ENCODE measurements at regions not wholly inside any gene's neighbourhood (a gene's known extent, or its start where the extent isn't known, plus 50 kb on each side); places are given as distances from the start of the nearest gene placed in this dataset.

DNA sequence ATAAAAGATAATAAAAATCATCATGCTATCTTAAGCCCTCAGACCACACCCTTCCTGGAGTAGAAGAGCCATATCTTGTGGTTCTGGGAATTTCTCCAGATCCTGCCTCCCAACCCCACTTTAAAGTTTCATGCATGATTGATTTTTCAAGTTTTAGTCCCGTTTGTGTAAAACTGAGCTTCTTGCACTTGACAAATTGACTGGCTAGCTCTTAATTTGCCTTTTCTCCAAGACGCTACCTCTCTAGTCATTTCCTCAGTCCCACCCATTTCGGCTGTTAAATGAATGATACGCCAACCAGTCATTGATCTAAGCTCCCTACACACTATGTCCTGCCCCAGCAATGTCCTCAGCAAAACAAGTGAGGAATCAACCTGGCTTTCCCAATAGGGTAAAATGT, 71.8 kb upstream of the TEAD1 start:
- TF ChIP-seq POLR2AphosphoS5 (IDR thresholded peaks at IDR 0.05) (no peak), RAD21 (conservative IDR thresholded peaks at IDR 0.05) (no peak), EZH2 (IDR thresholded peaks at IDR 0.05; ENCODE audit: borderline replicate concordance, insufficient read depth, low read length, poor library complexity, severe bottlenecking) (no peak), MXI1 (conservative IDR thresholded peaks at IDR 0.05; ENCODE audit: poor library complexity, severe bottlenecking) (no peak), TAF1 (IDR thresholded peaks at IDR 0.05; ENCODE audit: low read depth) (no peak)
- Histone ChIP-seq H3K27me3 (ENCODE audit: insufficient read depth, low read depth, low read length) (no peaks in the 10 kb centered on the region), H3K9me3 (ENCODE audit: low read length) (no peaks in the 10 kb centered on the region), H3K4me3 (ENCODE audit: low read length) (no peak overlapping the region), H4K20me1 (ENCODE audit: insufficient read depth) (no peaks in the 10 kb centered on the region), H2AFZ (ENCODE audit: low read depth, low read length) (no peak overlapping the region), H3K9me2 (ENCODE audit: insufficient read depth, low read length) (no peaks in the 10 kb centered on the region), H3K4me2 (ENCODE audit: low read length) (no peak overlapping the region), H3K36me3 (ENCODE audit: insufficient read depth, low read length) (no peaks in the 10 kb centered on the region), H3K79me2 (replicated peaks; ENCODE audit: insufficient read depth, low read length) (no peaks in the 10 kb centered on the region), H3K9ac (ENCODE audit: low read length) (no peak overlapping the region), H3F3A (ENCODE audit: insufficient read depth, low read length, poor library complexity, severe bottlenecking) (no peaks in the 10 kb centered on the region), H3K27ac (ENCODE audit: low read length) (no peak overlapping the region)

DNA sequence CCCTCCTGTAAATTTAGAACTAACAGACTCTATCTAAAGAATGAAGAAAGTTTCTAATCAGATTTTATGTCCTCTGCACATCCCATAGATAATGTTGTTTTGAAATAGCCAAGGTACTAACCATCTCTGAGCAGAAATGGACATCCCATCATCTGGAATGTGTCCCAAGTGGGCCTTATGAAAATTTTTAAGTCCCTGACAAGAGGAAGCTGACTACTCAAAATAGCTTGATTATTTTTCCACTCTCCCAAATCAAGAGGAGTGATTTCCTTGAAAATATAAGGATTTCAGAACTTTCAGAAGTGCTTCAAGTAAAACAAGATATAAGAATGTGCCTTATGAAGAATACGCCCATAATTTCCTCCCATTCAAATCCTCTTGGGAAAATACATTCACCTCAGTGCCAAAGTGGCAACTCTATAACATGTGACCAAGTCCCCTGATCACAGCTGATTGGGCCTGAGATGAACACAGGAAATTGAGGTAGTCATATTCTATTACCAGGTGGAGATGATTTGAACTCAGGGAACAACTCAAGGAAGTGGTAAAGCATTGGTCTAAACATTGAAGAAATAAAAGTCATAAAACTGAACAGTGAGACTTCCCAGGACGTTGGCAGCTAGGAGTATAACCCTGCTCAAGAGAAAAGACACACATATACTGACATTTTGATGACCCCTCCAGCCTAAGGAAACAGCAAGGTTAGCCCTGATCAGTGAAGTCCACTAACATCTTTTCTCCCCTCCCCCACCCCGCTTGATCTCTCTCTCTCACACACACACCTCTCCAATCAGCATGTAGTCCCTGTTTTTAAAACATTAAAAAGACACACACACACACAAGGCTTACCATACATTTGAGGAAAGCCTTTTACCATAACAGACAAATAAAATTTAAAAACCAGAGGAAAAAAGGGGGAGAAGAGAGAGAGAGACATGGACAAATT, 70.8 kb upstream of the TEAD1 start:
- no peak overlapping the region for H3K4me3 ChIP-seq (ENCODE audit: low read length)
- H2AFZ ChIP-seq (ENCODE audit: low read depth, low read length): no peak overlapping the region
- no peaks in the 10 kb centered on the region for H3K9me3 ChIP-seq (ENCODE audit: low read length)
- no peaks in the 10 kb centered on the region for H3K79me2 ChIP-seq (replicated peaks; ENCODE audit: insufficient read depth, low read length)
- no peaks in the 10 kb centered on the region for H4K20me1 ChIP-seq (ENCODE audit: insufficient read depth)
- H3K36me3 ChIP-seq (ENCODE audit: insufficient read depth, low read length): no peaks in the 10 kb centered on the region
- no peaks in the 10 kb centered on the region for H3K9me2 ChIP-seq (ENCODE audit: insufficient read depth, low read length)
- H3K27ac ChIP-seq (ENCODE audit: low read length): no peak overlapping the region
- no peaks in the 10 kb centered on the region for H3F3A ChIP-seq (ENCODE audit: insufficient read depth, low read length, poor library complexity, severe bottlenecking)
- H3K4me2 ChIP-seq (ENCODE audit: low read length): no peak overlapping the region
- H3K27me3 ChIP-seq (ENCODE audit: insufficient read depth, low read depth, low read length): no peaks in the 10 kb centered on the region
- TF ChIP-seq RAD21 (conservative IDR thresholded peaks at IDR 0.05) (no peak), EP300 (conservative IDR thresholded peaks at IDR 0.05; ENCODE audit: poor library complexity, severe bottlenecking) (no peak), MXI1 (conservative IDR thresholded peaks at IDR 0.05; ENCODE audit: poor library complexity, severe bottlenecking) (no peak), EZH2 (IDR thresholded peaks at IDR 0.05; ENCODE audit: borderline replicate concordance, insufficient read depth, low read length, poor library complexity, severe bottlenecking) (no peak), POLR2AphosphoS5 (IDR thresholded peaks at IDR 0.05) (no peak), TAF1 (IDR thresholded peaks at IDR 0.05; ENCODE audit: low read depth) (no peak), SMC3 (conservative IDR thresholded peaks at IDR 0.05; ENCODE audit: poor library complexity) (no peak)
- TF ChIP-seq, protein P1, sequence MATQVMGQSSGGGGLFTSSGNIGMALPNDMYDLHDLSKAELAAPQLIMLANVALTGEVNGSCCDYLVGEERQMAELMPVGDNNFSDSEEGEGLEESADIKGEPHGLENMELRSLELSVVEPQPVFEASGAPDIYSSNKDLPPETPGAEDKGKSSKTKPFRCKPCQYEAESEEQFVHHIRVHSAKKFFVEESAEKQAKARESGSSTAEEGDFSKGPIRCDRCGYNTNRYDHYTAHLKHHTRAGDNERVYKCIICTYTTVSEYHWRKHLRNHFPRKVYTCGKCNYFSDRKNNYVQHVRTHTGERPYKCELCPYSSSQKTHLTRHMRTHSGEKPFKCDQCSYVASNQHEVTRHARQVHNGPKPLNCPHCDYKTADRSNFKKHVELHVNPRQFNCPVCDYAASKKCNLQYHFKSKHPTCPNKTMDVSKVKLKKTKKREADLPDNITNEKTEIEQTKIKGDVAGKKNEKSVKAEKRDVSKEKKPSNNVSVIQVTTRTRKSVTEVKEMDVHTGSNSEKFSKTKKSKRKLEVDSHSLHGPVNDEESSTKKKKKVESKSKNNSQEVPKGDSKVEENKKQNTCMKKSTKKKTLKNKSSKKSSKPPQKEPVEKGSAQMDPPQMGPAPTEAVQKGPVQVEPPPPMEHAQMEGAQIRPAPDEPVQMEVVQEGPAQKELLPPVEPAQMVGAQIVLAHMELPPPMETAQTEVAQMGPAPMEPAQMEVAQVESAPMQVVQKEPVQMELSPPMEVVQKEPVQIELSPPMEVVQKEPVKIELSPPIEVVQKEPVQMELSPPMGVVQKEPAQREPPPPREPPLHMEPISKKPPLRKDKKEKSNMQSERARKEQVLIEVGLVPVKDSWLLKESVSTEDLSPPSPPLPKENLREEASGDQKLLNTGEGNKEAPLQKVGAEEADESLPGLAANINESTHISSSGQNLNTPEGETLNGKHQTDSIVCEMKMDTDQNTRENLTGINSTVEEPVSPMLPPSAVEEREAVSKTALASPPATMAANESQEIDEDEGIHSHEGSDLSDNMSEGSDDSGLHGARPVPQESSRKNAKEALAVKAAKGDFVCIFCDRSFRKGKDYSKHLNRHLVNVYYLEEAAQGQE (IDR thresholded peaks at IDR 0.05; ENCODE audit: borderline replicate concordance): no peak
- TF ChIP-seq, protein P2, sequence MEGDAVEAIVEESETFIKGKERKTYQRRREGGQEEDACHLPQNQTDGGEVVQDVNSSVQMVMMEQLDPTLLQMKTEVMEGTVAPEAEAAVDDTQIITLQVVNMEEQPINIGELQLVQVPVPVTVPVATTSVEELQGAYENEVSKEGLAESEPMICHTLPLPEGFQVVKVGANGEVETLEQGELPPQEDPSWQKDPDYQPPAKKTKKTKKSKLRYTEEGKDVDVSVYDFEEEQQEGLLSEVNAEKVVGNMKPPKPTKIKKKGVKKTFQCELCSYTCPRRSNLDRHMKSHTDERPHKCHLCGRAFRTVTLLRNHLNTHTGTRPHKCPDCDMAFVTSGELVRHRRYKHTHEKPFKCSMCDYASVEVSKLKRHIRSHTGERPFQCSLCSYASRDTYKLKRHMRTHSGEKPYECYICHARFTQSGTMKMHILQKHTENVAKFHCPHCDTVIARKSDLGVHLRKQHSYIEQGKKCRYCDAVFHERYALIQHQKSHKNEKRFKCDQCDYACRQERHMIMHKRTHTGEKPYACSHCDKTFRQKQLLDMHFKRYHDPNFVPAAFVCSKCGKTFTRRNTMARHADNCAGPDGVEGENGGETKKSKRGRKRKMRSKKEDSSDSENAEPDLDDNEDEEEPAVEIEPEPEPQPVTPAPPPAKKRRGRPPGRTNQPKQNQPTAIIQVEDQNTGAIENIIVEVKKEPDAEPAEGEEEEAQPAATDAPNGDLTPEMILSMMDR (IDR thresholded peaks at IDR 0.05; ENCODE audit: poor library complexity, severe bottlenecking): no peak
- H3K9ac ChIP-seq (ENCODE audit: low read length): no peak overlapping the region

Data from neural cell (in vitro differentiated cells).